ENCODE measurements at regions not wholly inside any gene's neighbourhood (a gene's known extent, or its start where the extent isn't known, plus 50 kb on each side); places are given as distances from the start of the nearest gene placed in this dataset.

DNA sequence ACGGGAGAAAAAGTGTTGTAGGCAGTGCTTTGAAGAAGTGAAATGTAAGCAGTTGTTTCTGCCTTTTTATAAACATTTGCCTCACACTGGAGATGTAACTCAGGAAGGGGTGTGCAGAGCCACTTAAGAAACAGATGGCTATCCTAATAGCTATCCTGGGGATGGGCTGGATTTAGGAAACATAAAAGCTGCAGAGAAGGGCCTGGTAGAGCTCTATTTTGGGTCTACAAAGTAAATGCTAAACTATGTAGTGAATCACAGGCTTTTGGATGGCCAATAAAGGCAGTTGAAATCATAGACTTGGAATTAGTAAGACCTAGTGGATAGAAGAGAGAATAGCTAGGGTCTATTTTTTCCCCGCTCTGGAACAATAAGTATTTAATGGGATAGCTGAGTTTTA is 79.9 kb upstream of the AGR3 start:
- TF ChIP-seq, protein P1, sequence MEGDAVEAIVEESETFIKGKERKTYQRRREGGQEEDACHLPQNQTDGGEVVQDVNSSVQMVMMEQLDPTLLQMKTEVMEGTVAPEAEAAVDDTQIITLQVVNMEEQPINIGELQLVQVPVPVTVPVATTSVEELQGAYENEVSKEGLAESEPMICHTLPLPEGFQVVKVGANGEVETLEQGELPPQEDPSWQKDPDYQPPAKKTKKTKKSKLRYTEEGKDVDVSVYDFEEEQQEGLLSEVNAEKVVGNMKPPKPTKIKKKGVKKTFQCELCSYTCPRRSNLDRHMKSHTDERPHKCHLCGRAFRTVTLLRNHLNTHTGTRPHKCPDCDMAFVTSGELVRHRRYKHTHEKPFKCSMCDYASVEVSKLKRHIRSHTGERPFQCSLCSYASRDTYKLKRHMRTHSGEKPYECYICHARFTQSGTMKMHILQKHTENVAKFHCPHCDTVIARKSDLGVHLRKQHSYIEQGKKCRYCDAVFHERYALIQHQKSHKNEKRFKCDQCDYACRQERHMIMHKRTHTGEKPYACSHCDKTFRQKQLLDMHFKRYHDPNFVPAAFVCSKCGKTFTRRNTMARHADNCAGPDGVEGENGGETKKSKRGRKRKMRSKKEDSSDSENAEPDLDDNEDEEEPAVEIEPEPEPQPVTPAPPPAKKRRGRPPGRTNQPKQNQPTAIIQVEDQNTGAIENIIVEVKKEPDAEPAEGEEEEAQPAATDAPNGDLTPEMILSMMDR (IDR thresholded peaks at IDR 0.05; ENCODE audit: low read length), result no peak
- TF ChIP-seq EZH2phosphoT487 (IDR thresholded peaks at IDR 0.05; ENCODE audit: low read length), result no peak

Data from MM.1S (cell line).